ENCODE measurements at regions not wholly inside any gene's neighbourhood (a gene's known extent, or its start where the extent isn't known, plus 50 kb on each side); places are given as distances from the start of the nearest gene placed in this dataset.
A peak's percentile ranks its signal among the peaks of the same experiment; 100 is the strongest.

- H3K36me3 ChIP-seq (ENCODE audit: control insufficient read depth in 2 of 2, insufficient read depth in 2 of 2, low read length in 1 of 2), result no peaks in the 10 kb centered on the region
- H3K9me3 ChIP-seq (replicated peaks; ENCODE audit: control insufficient read depth, insufficient read depth, low read length), result no peaks in the 10 kb centered on the region
- ChIA-PET SMC1A (ENCODE audit: uncharacterized antibody, unreplicated experiment) (no interaction called here), RAD21 (ENCODE audit: unreplicated experiment) (no interaction called here), CTCF (no interaction called here), POLR2A (no interaction called here)
- H3K9ac ChIP-seq (ENCODE audit: control insufficient read depth, insufficient read depth, low read length), result no peak overlapping the region
- in situ Hi-C loops (cut with MboI), result no loop called here
- no peaks in the 10 kb centered on the region for H3K79me2 ChIP-seq (ENCODE audit: control insufficient read depth, insufficient read depth, low read length)
- H4K20me1 ChIP-seq (ENCODE audit: control insufficient read depth, insufficient read depth), result no peaks in the 10 kb centered on the region
- intact Hi-C loops (cut with micrococcal nuclease; ENCODE audit: unreplicated experiment), result no loop called here
- no TSS peak for BruUV-seq (replicated peaks)
- FAIRE-seq, result no peak
- no peak overlapping the region for H3K4me2 ChIP-seq (ENCODE audit: control insufficient read depth, insufficient read depth)
- H3K27me3 ChIP-seq (replicated peaks in 1 of 2; ENCODE audit: control insufficient read depth in 2 of 2, insufficient read depth in 2 of 2, low read length in 1 of 2), result no peaks in the 10 kb centered on the region
- H2AFZ ChIP-seq (ENCODE audit: control insufficient read depth, low read depth, low read length), result no peak overlapping the region
- no peaks in the 10 kb centered on the region for H3K4me1 ChIP-seq (ENCODE audit: control insufficient read depth, insufficient read depth, low read length)
- no peak overlapping the region for H3K27ac ChIP-seq (ENCODE audit: control insufficient read depth, insufficient read depth)
- ATAC-seq, result peak; percentile 56
- WGBS (ENCODE audit: insufficient coverage, insufficient replicate concordance, low lambda C conversion rate, missing lambda C conversion rate), result 32% methylated on average over 2 of the region's 2 CpGs
- DNase-seq (ENCODE audit: low read depth, low spot score), result peak; percentile 5
- TF ChIP-seq HDAC6 (IDR thresholded peaks at IDR 0.05; ENCODE audit: unreplicated experiment) (no peak), SUZ12 (IDR thresholded peaks at IDR 0.05; ENCODE audit: unreplicated experiment) (no peak), FOXK2 (IDR thresholded peaks at IDR 0.05) (no peak), MEF2A (IDR thresholded peaks at IDR 0.05; ENCODE audit: insufficient read depth, low read depth, low read length) (no peak), PKNOX1 (IDR thresholded peaks at IDR 0.05) (peak; percentile 47; the same call in 1 of the 2 replicates), NFYB (IDR thresholded peaks at IDR 0.05; ENCODE audit: insufficient read depth, low read depth, low read length) (no peak)
- no peak overlapping the region for H3K4me3 ChIP-seq
Observed at GRCh38 chr3:34727700-34728099, 911.6 kb upstream of the ARPP21 start.

DNA sequence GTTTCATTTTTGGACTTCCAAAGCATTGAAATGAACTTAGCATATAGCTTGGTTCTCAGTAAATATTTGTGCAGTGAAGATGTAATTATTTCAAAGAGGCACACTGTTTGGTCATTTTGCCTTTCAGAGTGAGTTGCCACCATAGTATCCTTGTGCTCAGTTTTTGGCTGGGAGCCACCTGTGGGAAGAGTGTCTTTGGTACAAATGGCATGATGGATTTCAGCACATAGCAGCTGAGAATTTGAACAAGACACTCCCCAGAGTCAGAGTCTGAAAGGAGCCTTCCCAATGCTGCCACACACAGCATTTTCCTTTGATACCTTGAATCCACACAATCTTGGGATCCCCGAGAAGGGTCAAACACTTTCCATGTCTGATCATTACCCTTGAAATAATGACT is 897.2 kb upstream of the ARPP21 start:
- ChIA-PET SMC1A (ENCODE audit: uncharacterized antibody, unreplicated experiment) (no interaction called here), CTCF (no interaction called here), POLR2A (no interaction called here), RAD21 (ENCODE audit: unreplicated experiment) (no interaction called here)
- Histone ChIP-seq H3K79me2 (ENCODE audit: control insufficient read depth, insufficient read depth, low read length) (no peaks in the 10 kb centered on the region), H3K4me3 (no peak overlapping the region), H3K27me3 (replicated peaks in 1 of 2; ENCODE audit: control insufficient read depth in 2 of 2, insufficient read depth in 2 of 2, low read length in 1 of 2) (no peaks in the 10 kb centered on the region), H2AFZ (ENCODE audit: control insufficient read depth, low read depth, low read length) (no peak overlapping the region), H3K36me3 (ENCODE audit: control insufficient read depth in 2 of 2, insufficient read depth in 2 of 2, low read length in 1 of 2) (no peaks in the 10 kb centered on the region), H3K9ac (ENCODE audit: control insufficient read depth, insufficient read depth, low read length) (no peak overlapping the region), H3K4me1 (ENCODE audit: control insufficient read depth, insufficient read depth, low read length) (no peaks in the 10 kb centered on the region), H4K20me1 (ENCODE audit: control insufficient read depth, insufficient read depth) (no peaks in the 10 kb centered on the region), H3K9me3 (replicated peaks; ENCODE audit: control insufficient read depth, insufficient read depth, low read length) (no peaks in the 10 kb centered on the region), H3K27ac (ENCODE audit: control insufficient read depth, insufficient read depth) (no peak overlapping the region), H3K4me2 (ENCODE audit: control insufficient read depth, insufficient read depth) (no peak overlapping the region)
- in situ Hi-C loops (cut with MboI), result no loop called here
- BruUV-seq (replicated peaks), result no TSS peak
- 0% methylated on average over 1 of the region's 1 CpG for WGBS (ENCODE audit: insufficient coverage, insufficient replicate concordance, low lambda C conversion rate, missing lambda C conversion rate)
- FAIRE-seq (no peak), ATAC-seq (no peak), DNase-seq (ENCODE audit: low read depth, low spot score) (no peak)
- intact Hi-C loops (cut with micrococcal nuclease; ENCODE audit: unreplicated experiment), result no loop called here
- TF ChIP-seq KLF5 (IDR thresholded peaks at IDR 0.05; ENCODE audit: partially characterized antibody), result no peak
- no peak for TF ChIP-seq RELB (IDR thresholded peaks at IDR 0.05; ENCODE audit: low read depth)
- TF ChIP-seq, protein P1, sequence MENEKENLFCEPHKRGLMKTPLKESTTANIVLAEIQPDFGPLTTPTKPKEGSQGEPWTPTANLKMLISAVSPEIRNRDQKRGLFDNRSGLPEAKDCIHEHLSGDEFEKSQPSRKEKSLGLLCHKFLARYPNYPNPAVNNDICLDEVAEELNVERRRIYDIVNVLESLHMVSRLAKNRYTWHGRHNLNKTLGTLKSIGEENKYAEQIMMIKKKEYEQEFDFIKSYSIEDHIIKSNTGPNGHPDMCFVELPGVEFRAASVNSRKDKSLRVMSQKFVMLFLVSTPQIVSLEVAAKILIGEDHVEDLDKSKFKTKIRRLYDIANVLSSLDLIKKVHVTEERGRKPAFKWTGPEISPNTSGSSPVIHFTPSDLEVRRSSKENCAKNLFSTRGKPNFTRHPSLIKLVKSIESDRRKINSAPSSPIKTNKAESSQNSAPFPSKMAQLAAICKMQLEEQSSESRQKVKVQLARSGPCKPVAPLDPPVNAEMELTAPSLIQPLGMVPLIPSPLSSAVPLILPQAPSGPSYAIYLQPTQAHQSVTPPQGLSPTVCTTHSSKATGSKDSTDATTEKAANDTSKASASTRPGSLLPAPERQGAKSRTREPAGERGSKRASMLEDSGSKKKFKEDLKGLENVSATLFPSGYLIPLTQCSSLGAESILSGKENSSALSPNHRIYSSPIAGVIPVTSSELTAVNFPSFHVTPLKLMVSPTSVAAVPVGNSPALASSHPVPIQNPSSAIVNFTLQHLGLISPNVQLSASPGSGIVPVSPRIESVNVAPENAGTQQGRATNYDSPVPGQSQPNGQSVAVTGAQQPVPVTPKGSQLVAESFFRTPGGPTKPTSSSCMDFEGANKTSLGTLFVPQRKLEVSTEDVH (IDR thresholded peaks at IDR 0.05; ENCODE audit: low read depth, partially characterized antibody), result no peak
- no peak for TF ChIP-seq SMC3 (IDR thresholded peaks at IDR 0.05; ENCODE audit: borderline replicate concordance, low read length)
- TF ChIP-seq POLR2AphosphoS2 (IDR thresholded peaks at IDR 0.05; ENCODE audit: low read depth, low read length), result no peak
